IMR-90 (cell line): ENCODE measurements at regions not wholly inside any gene's neighbourhood (a gene's known extent, or its start where the extent isn't known, plus 50 kb on each side); places are given as distances from the start of the nearest gene placed in this dataset.

Experiments used
- ATAC-seq: fragments of 200-7000 bp; cut with Tn5 transposase; 2 replicates; pipeline ENCODE4 v1.9.1; 2020; ENCODE audit warnings: low read depth, mild to moderate bottlenecking, moderate library complexity
- BruUV-seq: library from RNA; stranded (reverse); fragments of 400-500 nt; replicated peaks from 2 replicates; lab custom pipeline; 2021; lab: Mats Ljungman, UMichigan
- CTCF ChIA-PET: fragments of 300-600 bp; formaldehyde crosslinking; extraction: SDS; loops from one replicate; lab custom pipeline; 2021; ENCODE audit warnings: antibody characterized with exemption; lab: Yijun Ruan, JAX
- POLR2A ChIA-PET: fragments of 300-600 bp; sonication (Branson Sonifier 250); formaldehyde crosslinking; loops from one replicate; lab custom pipeline; 2022; ENCODE audit warnings: antibody characterized with exemption; ENCODE audit not compliant: unreplicated experiment; lab: Charles Lee
- DNase-seq: peaks from one replicate; pipeline ENCODE4 v3.0.0; 2013
- H2AFZ ChIP-seq: replicated peaks from 2 replicates; pipeline ENCODE3; 2013; ENCODE audit warnings: low read length, mild to moderate bottlenecking; ENCODE audit not compliant: poor library complexity
- H2AK5ac ChIP-seq: 2 replicates; pipeline ENCODE4 v1.6.1; 2013; ENCODE audit warnings: low read depth, low read length, inconsistent platforms
- H2AK9ac ChIP-seq: replicated peaks from 2 replicates; pipeline ENCODE3; 2013; ENCODE audit warnings: mild to moderate bottlenecking, low read depth, low read length, moderate library complexity; ENCODE audit not compliant: poor library complexity
- H2BK120ac ChIP-seq: 2 replicates; pipeline ENCODE4 v1.6.1; 2013; ENCODE audit warnings: low read depth, low read length, inconsistent platforms
- H2BK15ac ChIP-seq: 3 replicates; pipeline ENCODE4 v1.6.1; 2013; ENCODE audit warnings: low read depth, low read length, inconsistent platforms
- H2BK20ac ChIP-seq: 2 replicates; pipeline ENCODE4 v1.6.1; 2013; ENCODE audit warnings: low read depth, mild to moderate bottlenecking, inconsistent platforms, low read length, moderate library complexity
- H2BK5ac ChIP-seq: 2 replicates; pipeline ENCODE4 v1.6.1; 2013; ENCODE audit warnings: mild to moderate bottlenecking, low read depth, low read length, inconsistent platforms; ENCODE audit not compliant: poor library complexity, severe bottlenecking
- H3K14ac ChIP-seq: replicated peaks from 2 replicates; pipeline ENCODE4 v1.6.1; 2013; ENCODE audit warnings: low read depth, low read length, inconsistent platforms
- H3K18ac ChIP-seq: 2 replicates; pipeline ENCODE4 v1.6.1; 2013; ENCODE audit warnings: low read depth, low read length, control low read depth
- H3K23ac ChIP-seq: 2 replicates; pipeline ENCODE4 v1.6.1; 2013; ENCODE audit warnings: low read depth, low read length, inconsistent platforms
- H3K27ac ChIP-seq: 2 replicates; pipeline ENCODE4 v1.5.1; 2013; ENCODE audit warnings: mild to moderate bottlenecking, control low read depth, low read length; ENCODE audit not compliant: insufficient read depth
- H3K27me3 ChIP-seq: 2 replicates; pipeline ENCODE4 v1.6.1; 2013; ENCODE audit warnings: low read length; ENCODE audit not compliant: control insufficient read depth, insufficient read depth
- H3K36me3 ChIP-seq: 2 replicates; pipeline ENCODE4 v1.6.1; 2013; ENCODE audit warnings: low read length, mixed read lengths; ENCODE audit not compliant: control insufficient read depth, insufficient read depth
- H3K4ac ChIP-seq: 2 replicates; pipeline ENCODE4 v1.6.1; 2013; ENCODE audit warnings: low read depth, low read length, inconsistent platforms
- H3K4me1 ChIP-seq: 2 replicates; pipeline ENCODE4 v1.6.1; 2013; ENCODE audit warnings: low read length, mixed read lengths; ENCODE audit not compliant: control insufficient read depth, insufficient read depth
- H3K4me2 ChIP-seq: 2 replicates; pipeline ENCODE4 v1.6.1; 2013; ENCODE audit warnings: low read depth, mild to moderate bottlenecking, control low read depth, low read length, moderate library complexity
- H3K4me3 ChIP-seq: 2 replicates; pipeline ENCODE4 v1.5.1; 2013; ENCODE audit warnings: low read depth, mild to moderate bottlenecking, control low read depth, low read length, moderate library complexity; ENCODE audit not compliant: insufficient read depth
- H3K56ac ChIP-seq: 2 replicates; pipeline ENCODE4 v1.6.1; 2013; ENCODE audit warnings: low read length, inconsistent platforms; ENCODE audit not compliant: insufficient read depth; ENCODE audit errors: extremely low read depth
- H3K79me1 ChIP-seq, 2 experiments: 2 replicates each; pipeline ENCODE4 v1.6.1; 2013; ENCODE audit warnings: low read length in 2 of 2, inconsistent platforms in 1 of 2, low read depth in 1 of 2
- H3K9ac ChIP-seq: 2 replicates; pipeline ENCODE4 v1.6.1; 2013; ENCODE audit warnings: low read depth, low read length, control low read depth
- H3K9me1 ChIP-seq: 2 replicates; pipeline ENCODE4 v1.6.1; 2013; ENCODE audit warnings: low read length, inconsistent platforms; ENCODE audit not compliant: insufficient read depth
- H3K9me3 ChIP-seq: 2 replicates; pipeline ENCODE4 v1.6.1; 2013; ENCODE audit warnings: low read length; ENCODE audit not compliant: control insufficient read depth, insufficient read depth
- H4K20me1 ChIP-seq: 2 replicates; pipeline ENCODE4 v1.6.1; 2013; ENCODE audit warnings: low read length, inconsistent platforms; ENCODE audit not compliant: insufficient read depth
- H4K5ac ChIP-seq: 2 replicates; pipeline ENCODE4 v1.6.1; 2013; ENCODE audit warnings: mild to moderate bottlenecking, low read depth, low read length, control low read depth
- H4K8ac ChIP-seq, 2 experiments: 2 replicates each; pipeline ENCODE4 v1.6.1; 2013; ENCODE audit warnings: low read depth in 2 of 2, low read length in 2 of 2, control low read depth in 1 of 2, inconsistent platforms in 1 of 2
- H4K91ac ChIP-seq: 2 replicates; pipeline ENCODE4 v1.6.1; 2013; ENCODE audit warnings: low read depth, low read length, inconsistent platforms; ENCODE audit not compliant: insufficient read depth
- CHD1 ChIP-seq: IDR thresholded peaks from 2 replicates; pipeline ENCODE4 v1.6.1; 2012; ENCODE audit warnings: low read depth, low read length, improper control_type of control experiment
- CTCF ChIP-seq: conservative IDR thresholded peaks from 2 replicates; pipeline ENCODE4 v1.5.1; 2012; ENCODE audit warnings: mild to moderate bottlenecking, low read depth, low read length, improper control_type of control experiment
- ELK1 ChIP-seq: fragments of 150-350 bp; IDR thresholded peaks from 2 replicates; pipeline ENCODE4 v1.6.1; 2016; ENCODE audit warnings: low read depth, mild to moderate bottlenecking, low read length, moderate library complexity, borderline replicate concordance
- MAZ ChIP-seq: IDR thresholded peaks from 2 replicates; pipeline ENCODE4 v1.6.1; 2012; ENCODE audit warnings: low read depth, mild to moderate bottlenecking, low read length, improper control_type of control experiment, moderate library complexity, borderline replicate concordance
- MXI1 ChIP-seq: IDR thresholded peaks from 2 replicates; pipeline ENCODE4 v1.6.1; 2012; ENCODE audit warnings: low read depth, mild to moderate bottlenecking, low read length, moderate library complexity, borderline replicate concordance
- POLR2A ChIP-seq: IDR thresholded peaks from 2 replicates; pipeline ENCODE4 v1.6.1; 2012; ENCODE audit warnings: mild to moderate bottlenecking, low read depth, low read length
- RFX5 ChIP-seq: IDR thresholded peaks from 2 replicates; pipeline ENCODE4 v1.8.0; 2012; ENCODE audit warnings: low read depth, mild to moderate bottlenecking, low read length, moderate library complexity
- SMC3 ChIP-seq: fragments of 150-350 bp; IDR thresholded peaks from 2 replicates; pipeline ENCODE4 v1.6.1; 2016; ENCODE audit warnings: low read depth, mild to moderate bottlenecking, antibody characterized with exemption, low read length, moderate library complexity
- USF2 ChIP-seq: fragments of 150-350 bp; IDR thresholded peaks from 2 replicates; pipeline ENCODE4 v1.6.1; 2017; ENCODE audit warnings: mild to moderate bottlenecking, antibody characterized with exemption, low read length, low read depth
- dilution Hi-C: fragments of 300-500 bp; cut with HindIII; formaldehyde crosslinking; loops from one replicate; pipeline ENCODE4 v1.14.3; 2018; ENCODE audit warnings: low sequenced_read_pairs; ENCODE audit not compliant: unreplicated experiment
- in situ Hi-C: fragments of 300-500 bp; cut with MboI; formaldehyde crosslinking; loops from 3 replicates; pipeline ENCODE4 v1.14.3; 2019; ENCODE audit warnings: low sequenced_read_pairs, inconsistent platforms, mixed read lengths
- intact Hi-C: fragments of 100-400 bp; cut with micrococcal nuclease; formaldehyde crosslinking; loops from 2 replicates; pipeline ENCODE4 v1.10.0; 2022

GRCh38 chr14:34227834-34228649, 234.0 kb downstream of the SPTSSA start (continued):
- peak; percentile 68 for TF ChIP-seq CTCF

DNA sequence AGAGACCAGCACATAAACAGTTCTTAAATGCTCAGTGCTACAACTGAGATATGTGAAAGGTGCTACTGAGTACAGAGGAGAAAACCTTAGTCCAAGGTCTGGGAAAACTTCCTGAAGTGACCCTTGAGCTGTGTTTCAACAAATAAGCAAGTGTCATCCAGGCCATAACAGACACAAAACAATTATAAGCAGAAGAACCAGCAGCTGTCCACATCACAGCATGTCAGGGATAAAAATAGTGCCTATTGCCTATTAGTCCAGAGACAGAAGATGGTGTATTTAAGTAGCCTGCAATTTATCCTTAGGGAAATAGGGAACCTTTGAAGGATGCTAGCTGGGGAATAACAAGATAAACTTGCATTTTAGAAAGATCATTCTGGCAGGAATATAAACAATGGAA, 237.8 kb downstream of the SPTSSA start:
- Histone ChIP-seq H4K20me1 (no peaks in the 10 kb centered on the region), H3K4me1 (no peaks in the 10 kb centered on the region), H2BK5ac (no peak overlapping the region), H3K79me1 (no peaks in the 10 kb centered on the region), H3K9me3 (no peaks in the 10 kb centered on the region), H2BK15ac (no peak overlapping the region), H4K91ac (no peak overlapping the region), H3K4ac (no peak overlapping the region), H3K9ac (no peak overlapping the region), H3K9me1 (no peaks in the 10 kb centered on the region), H3K27ac (no peak overlapping the region), H3K23ac (no peak overlapping the region), H3K18ac (no peak overlapping the region), H3K56ac (no peak overlapping the region), H2BK20ac (no peak overlapping the region), H2BK120ac (no peak overlapping the region), H3K14ac (no peak overlapping the region), H3K4me3 (no peak overlapping the region), H2AK5ac (no peak overlapping the region), H3K27me3 (peaks cover 5% of the 10 kb centered on the region; the same call in 1 of the 2 replicates), H2AFZ (no peak overlapping the region), H3K4me2 (no peak overlapping the region), H4K8ac (no peak overlapping the region), H3K36me3 (no peaks in the 10 kb centered on the region), H4K5ac (no peak overlapping the region), H2AK9ac (no peak overlapping the region)
- ChIA-PET CTCF (no interaction called here), POLR2A (no interaction called here)
- dilution Hi-C loops = no loop called here
- BruUV-seq = no TSS peak
- ATAC-seq = no peak
- in situ Hi-C loops = loop anchor here (10.0 kb wide), 1 partner anchor 379 kb away; no protein-coding TSS in a partner anchor
- intact Hi-C loops = no loop called here
- DNase-seq = no peak
- TF ChIP-seq CTCF = no peak
- no peak for TF ChIP-seq CHD1
- TF ChIP-seq RFX5 = no peak
- no peak for TF ChIP-seq MXI1
- TF ChIP-seq MAZ = no peak
- no peak for TF ChIP-seq POLR2A
- no peak for TF ChIP-seq USF2
- no peak for TF ChIP-seq ELK1
- no peak for TF ChIP-seq SMC3
